Parathyroid adenoma (tissue), 2 donors: ENCODE measurements at regions not wholly inside any gene's neighbourhood (a gene's known extent, or its start where the extent isn't known, plus 50 kb on each side); places are given as distances from the start of the nearest gene placed in this dataset.

Experiments used
- H2AFZ ChIP-seq: fragments of 300-600 bp; sonication (generic); one replicate; pipeline ENCODE4 v1.7.0; 2017; ENCODE audit warnings: antibody characterized with exemption, mild to moderate bottlenecking
- H3K27ac ChIP-seq: fragments of 300-600 bp; sonication (generic); one replicate; pipeline ENCODE4 v1.7.0; 2017
- H3K27me3 ChIP-seq: fragments of 300-600 bp; sonication (generic); one replicate; pipeline ENCODE4 v1.7.0; 2017; ENCODE audit warnings: low read length; ENCODE audit not compliant: control insufficient read depth, insufficient read depth
- H3K36me3 ChIP-seq: fragments of 300-600 bp; sonication (generic); one replicate; pipeline ENCODE4 v1.7.0; 2017; ENCODE audit warnings: low read length; ENCODE audit not compliant: control insufficient read depth, insufficient read depth
- H3K4me1 ChIP-seq: fragments of 300-600 bp; sonication (generic); one replicate; pipeline ENCODE4 v1.7.0; 2017; ENCODE audit warnings: control low read depth
- H3K4me2 ChIP-seq: fragments of 300-600 bp; sonication (generic); one replicate; pipeline ENCODE4 v1.7.0; 2017; ENCODE audit warnings: low read length
- H3K4me3 ChIP-seq: fragments of 300-600 bp; sonication (generic); one replicate; pipeline ENCODE4 v1.7.0; 2017; ENCODE audit warnings: low read depth, low read length
- H3K79me2 ChIP-seq: fragments of 300-600 bp; sonication (generic); one replicate; pipeline ENCODE4 v1.7.0; 2017; ENCODE audit warnings: control low read depth
- H3K9ac ChIP-seq: fragments of 300-600 bp; sonication (generic); one replicate; pipeline ENCODE4 v1.7.0; 2017; ENCODE audit warnings: mild to moderate bottlenecking
- H3K9me3 ChIP-seq: fragments of 300-600 bp; sonication (generic); one replicate; pipeline ENCODE4 v1.7.0; 2017; ENCODE audit warnings: low read length; ENCODE audit not compliant: control insufficient read depth
- TF ChIP-seq, protein P1 (sequence below): fragments of 300-600 bp; sonication (generic); IDR thresholded peaks from one replicate; pipeline ENCODE4 v1.7.0; 2017; ENCODE audit warnings: antibody characterized with exemption, mild to moderate bottlenecking
- donor health status: primary hyperparathyroidism.

GRCh38 chr7:21314954-21315353 lies 112.9 kb upstream of the SP4 start:
- no peak overlapping the region for H3K4me3 ChIP-seq

GRCh38 chr7:21317966-21318915 lies 109.6 kb upstream of the SP4 start:
- TF ChIP-seq, protein P1, sequence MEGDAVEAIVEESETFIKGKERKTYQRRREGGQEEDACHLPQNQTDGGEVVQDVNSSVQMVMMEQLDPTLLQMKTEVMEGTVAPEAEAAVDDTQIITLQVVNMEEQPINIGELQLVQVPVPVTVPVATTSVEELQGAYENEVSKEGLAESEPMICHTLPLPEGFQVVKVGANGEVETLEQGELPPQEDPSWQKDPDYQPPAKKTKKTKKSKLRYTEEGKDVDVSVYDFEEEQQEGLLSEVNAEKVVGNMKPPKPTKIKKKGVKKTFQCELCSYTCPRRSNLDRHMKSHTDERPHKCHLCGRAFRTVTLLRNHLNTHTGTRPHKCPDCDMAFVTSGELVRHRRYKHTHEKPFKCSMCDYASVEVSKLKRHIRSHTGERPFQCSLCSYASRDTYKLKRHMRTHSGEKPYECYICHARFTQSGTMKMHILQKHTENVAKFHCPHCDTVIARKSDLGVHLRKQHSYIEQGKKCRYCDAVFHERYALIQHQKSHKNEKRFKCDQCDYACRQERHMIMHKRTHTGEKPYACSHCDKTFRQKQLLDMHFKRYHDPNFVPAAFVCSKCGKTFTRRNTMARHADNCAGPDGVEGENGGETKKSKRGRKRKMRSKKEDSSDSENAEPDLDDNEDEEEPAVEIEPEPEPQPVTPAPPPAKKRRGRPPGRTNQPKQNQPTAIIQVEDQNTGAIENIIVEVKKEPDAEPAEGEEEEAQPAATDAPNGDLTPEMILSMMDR: no peak
- Histone ChIP-seq H2AFZ (no peak overlapping the region), H3K4me3 (no peak overlapping the region), H3K27me3 (no peaks in the 10 kb centered on the region), H3K36me3 (no peaks in the 10 kb centered on the region), H3K4me1 (no peaks in the 10 kb centered on the region), H3K4me2 (no peak overlapping the region), H3K27ac (no peak overlapping the region), H3K79me2 (no peaks in the 10 kb centered on the region), H3K9ac (no peak overlapping the region), H3K9me3 (no peaks in the 10 kb centered on the region)

More at GRCh38 chr7:21314954-21315353, 112.9 kb upstream of the SP4 start:
- H3K9me3 ChIP-seq: no peaks in the 10 kb centered on the region
- no peaks in the 10 kb centered on the region for H3K27me3 ChIP-seq
- no peaks in the 10 kb centered on the region for H3K4me1 ChIP-seq
- no peak overlapping the region for H3K27ac ChIP-seq
- no peak overlapping the region for H2AFZ ChIP-seq
- TF ChIP-seq, protein P1: no peak
- no peak overlapping the region for H3K4me2 ChIP-seq
- H3K36me3 ChIP-seq: no peaks in the 10 kb centered on the region
- H3K79me2 ChIP-seq: no peaks in the 10 kb centered on the region
- H3K9ac ChIP-seq: no peak overlapping the region

GRCh38 chr7:21318916-21319270 lies 109.0 kb upstream of the SP4 start:
- H3K27me3 ChIP-seq: no peaks in the 10 kb centered on the region
- TF ChIP-seq, protein P1: no peak
- no peak overlapping the region for H3K9ac ChIP-seq
- H3K9me3 ChIP-seq: no peaks in the 10 kb centered on the region
- no peak overlapping the region for H3K27ac ChIP-seq
- H2AFZ ChIP-seq: no peak overlapping the region
- H3K4me1 ChIP-seq: no peaks in the 10 kb centered on the region
- no peaks in the 10 kb centered on the region for H3K36me3 ChIP-seq
- H3K79me2 ChIP-seq: no peaks in the 10 kb centered on the region
- H3K4me3 ChIP-seq: no peak overlapping the region
- H3K4me2 ChIP-seq: no peak overlapping the region

DNA sequence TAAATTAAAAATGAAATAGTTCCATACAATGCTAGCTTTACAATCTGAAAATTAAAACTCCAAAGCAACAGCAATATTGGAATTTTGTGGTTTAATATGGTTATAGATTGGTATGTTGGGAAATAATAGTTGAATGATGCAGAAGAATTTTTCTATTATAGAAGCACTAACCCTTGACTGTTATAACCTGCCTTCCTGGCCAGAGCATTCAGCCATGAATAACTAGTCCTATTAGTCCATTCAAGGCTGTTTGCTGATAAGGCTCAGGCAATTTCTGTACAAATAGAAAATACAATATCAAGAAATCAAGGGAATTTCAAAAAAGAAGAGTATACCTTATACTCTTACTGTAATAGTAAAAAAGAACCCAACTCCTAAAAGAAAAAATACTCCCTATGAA lies 101.6 kb upstream of the SP4 start:
- Histone ChIP-seq H3K27ac (no peak overlapping the region), H3K9ac (no peak overlapping the region), H3K27me3 (no peaks in the 10 kb centered on the region), H2AFZ (no peak overlapping the region), H3K4me2 (no peak overlapping the region), H3K4me3 (no peak overlapping the region), H3K9me3 (no peaks in the 10 kb centered on the region), H3K4me1 (no peaks in the 10 kb centered on the region), H3K36me3 (no peaks in the 10 kb centered on the region), H3K79me2 (no peaks in the 10 kb centered on the region)
- TF ChIP-seq, protein P1: no peak

DNA sequence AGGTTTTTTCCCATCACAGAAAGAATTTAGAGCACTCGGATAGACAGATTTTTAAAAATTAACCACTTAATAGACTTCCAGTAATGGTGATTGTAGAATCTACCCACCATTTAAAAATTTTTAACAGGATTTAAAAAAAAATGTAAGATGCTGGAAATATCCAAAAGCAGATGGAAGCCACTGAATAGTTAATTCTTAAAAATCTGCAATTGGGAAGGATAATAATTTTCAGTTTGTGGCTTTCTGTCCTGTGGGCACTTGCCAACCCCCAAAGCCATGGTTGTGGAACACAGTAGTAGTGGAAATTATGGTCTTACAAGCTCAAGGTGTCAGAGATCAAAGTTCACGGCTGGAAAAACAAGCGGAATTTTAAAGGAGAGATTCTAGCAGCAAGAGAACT lies 101.0 kb upstream of the SP4 start:
- Histone ChIP-seq H3K4me3 (no peak overlapping the region), H2AFZ (no peak overlapping the region), H3K27me3 (no peaks in the 10 kb centered on the region), H3K9ac (no peak overlapping the region), H3K4me1 (no peaks in the 10 kb centered on the region), H3K36me3 (no peaks in the 10 kb centered on the region), H3K4me2 (no peak overlapping the region), H3K27ac (no peak overlapping the region), H3K79me2 (no peaks in the 10 kb centered on the region), H3K9me3 (no peaks in the 10 kb centered on the region)
- TF ChIP-seq, protein P1: no peak
